Fibroblast of lung (primary cell): ENCODE measurements at regions not wholly inside any gene's neighbourhood (a gene's known extent, or its start where the extent isn't known, plus 50 kb on each side); places are given as distances from the start of the nearest gene placed in this dataset.

Source experiments
- DNase-seq, 2 donors: peaks; one replicate each; pipeline versions ENCODE4 v3.0.0 to v3.0.0-alpha.2; 2010; ENCODE audit warnings: low read depth in 2 of 2
- H2AFZ ChIP-seq: 2 replicates; pipeline ENCODE4 v1.5.1; 2012; ENCODE audit warnings: low read length, control low read depth, inconsistent platforms
- H3K27ac ChIP-seq: 2 replicates; pipeline ENCODE4 v1.5.1; 2011; ENCODE audit warnings: low read length, control low read depth; ENCODE audit not compliant: insufficient read depth
- H3K27me3 ChIP-seq: 2 replicates; pipeline ENCODE4 v1.5.1; 2011; ENCODE audit warnings: mild to moderate bottlenecking, low read length; ENCODE audit not compliant: control insufficient read depth, insufficient read depth
- H3K36me3 ChIP-seq: 2 replicates; pipeline ENCODE4 v1.5.1; 2011; ENCODE audit warnings: low read length; ENCODE audit not compliant: control insufficient read depth, insufficient read depth
- H3K4me1 ChIP-seq: 2 replicates; pipeline ENCODE4 v1.5.1; 2011; ENCODE audit warnings: low read length; ENCODE audit not compliant: control insufficient read depth, insufficient read depth; ENCODE audit errors: extremely low read depth
- H3K4me2 ChIP-seq: 2 replicates; pipeline ENCODE4 v1.5.1; 2011; ENCODE audit warnings: low read length, control low read depth; ENCODE audit not compliant: insufficient read depth; ENCODE audit errors: extremely low read depth
- H3K4me3 ChIP-seq, 4 experiments: fragments of 200-600 bp in 1 of 4; sonication (generic) in 1 of 4; replicated peaks in 1 of 4; 2 replicates each; pipeline ENCODE4 v1.5.1; 2011 to 2016; ENCODE audit warnings: low read length in 4 of 4, low read depth in 3 of 4, mild to moderate bottlenecking in 3 of 4, control low read depth in 2 of 4, inconsistent platforms in 1 of 4, mixed read lengths in 1 of 4; ENCODE audit not compliant: insufficient read depth in 1 of 4; ENCODE audit errors: control extremely low read depth in 1 of 4
- H3K79me2 ChIP-seq: 2 replicates; pipeline ENCODE4 v1.5.1; 2012; ENCODE audit warnings: mild to moderate bottlenecking, low read length, inconsistent platforms; ENCODE audit not compliant: control insufficient read depth, insufficient read depth
- H3K9ac ChIP-seq: 2 replicates; pipeline ENCODE4 v1.5.1; 2011; ENCODE audit warnings: mild to moderate bottlenecking, low read length, control low read depth; ENCODE audit not compliant: insufficient read depth
- H3K9me3 ChIP-seq: 2 replicates; pipeline ENCODE4 v1.5.1; 2012; ENCODE audit warnings: low read depth, low read length; ENCODE audit not compliant: control insufficient read depth, insufficient read depth
- H4K20me1 ChIP-seq: 2 replicates; pipeline ENCODE4 v1.5.1; 2011; ENCODE audit warnings: low read length; ENCODE audit not compliant: control insufficient read depth, insufficient read depth; ENCODE audit errors: extremely low read depth
- EZH2 ChIP-seq: IDR thresholded peaks from 2 replicates; pipeline ENCODE4 v1.5.1; 2012; ENCODE audit warnings: low read length, control low read depth, mild to moderate bottlenecking; ENCODE audit errors: missing control alignments
- TF ChIP-seq, protein P1 (sequence below), 2 donors: IDR thresholded peaks in 1 of 2; conservative IDR thresholded peaks in 1 of 2; 1 replicate in 1 of 2; 2 replicates in 1 of 2; pipeline ENCODE4 v1.5.1; 2011 to 2012; ENCODE audit warnings: low read length in 2 of 2, control low read depth in 1 of 2, inconsistent platforms in 1 of 2, low read depth in 1 of 2, mild to moderate bottlenecking in 1 of 2

DNA sequence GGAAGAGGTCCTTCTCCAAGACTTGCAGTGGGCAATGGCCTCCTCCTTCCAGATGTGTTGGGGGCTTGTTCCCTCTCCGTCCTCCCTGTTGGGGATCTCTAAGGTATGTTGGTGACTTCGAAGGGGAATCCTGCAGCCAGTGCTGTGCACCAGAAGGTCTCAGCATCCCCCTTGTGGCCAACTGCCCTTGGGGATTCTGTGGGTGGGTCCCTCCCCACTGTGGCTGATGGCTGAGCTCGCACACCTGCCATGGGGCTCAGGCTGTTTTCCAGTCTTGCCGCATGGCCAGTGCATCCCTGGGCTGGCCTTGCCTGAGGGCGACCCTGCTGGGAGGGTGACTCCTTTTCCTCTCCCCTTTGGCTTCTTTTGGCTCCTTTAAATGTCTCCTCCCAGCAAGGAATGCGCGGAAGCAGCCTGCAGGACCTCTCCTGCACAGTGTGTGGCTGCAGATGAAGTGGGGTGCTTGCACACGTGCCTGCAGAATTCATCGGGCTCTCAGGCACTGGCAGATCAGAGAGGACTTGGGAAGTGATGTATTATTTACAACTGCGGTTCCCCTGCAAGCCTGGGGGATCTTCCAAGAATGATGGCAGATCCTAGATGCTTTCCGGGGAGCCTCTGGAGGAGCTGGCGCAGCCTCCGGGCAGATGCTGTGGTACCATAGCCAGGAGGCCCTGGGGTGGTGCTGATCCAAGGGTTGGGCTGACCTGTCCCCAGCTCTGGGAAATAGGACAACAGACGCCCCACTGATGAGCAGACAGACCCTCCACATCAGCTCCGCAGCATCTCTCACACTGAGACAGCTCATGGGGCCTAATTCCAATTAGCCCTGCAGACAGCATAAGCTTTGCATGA lies 410.0 kb downstream of the TCERG1L start:
- Histone ChIP-seq H3K4me3 (no peak overlapping the region), H3K9me3 (no peaks in the 10 kb centered on the region), H3K4me2 (no peak overlapping the region), H3K9ac (no peak overlapping the region), H4K20me1 (no peaks in the 10 kb centered on the region), H3K27me3 (no peaks in the 10 kb centered on the region), H3K36me3 (no peaks in the 10 kb centered on the region), H3K79me2 (no peaks in the 10 kb centered on the region), H3K27ac (no peak overlapping the region), H2AFZ (no peak overlapping the region), H3K4me1 (no peaks in the 10 kb centered on the region)
- DNase-seq = no peak
- no peak for TF ChIP-seq EZH2
- TF ChIP-seq, protein P1, sequence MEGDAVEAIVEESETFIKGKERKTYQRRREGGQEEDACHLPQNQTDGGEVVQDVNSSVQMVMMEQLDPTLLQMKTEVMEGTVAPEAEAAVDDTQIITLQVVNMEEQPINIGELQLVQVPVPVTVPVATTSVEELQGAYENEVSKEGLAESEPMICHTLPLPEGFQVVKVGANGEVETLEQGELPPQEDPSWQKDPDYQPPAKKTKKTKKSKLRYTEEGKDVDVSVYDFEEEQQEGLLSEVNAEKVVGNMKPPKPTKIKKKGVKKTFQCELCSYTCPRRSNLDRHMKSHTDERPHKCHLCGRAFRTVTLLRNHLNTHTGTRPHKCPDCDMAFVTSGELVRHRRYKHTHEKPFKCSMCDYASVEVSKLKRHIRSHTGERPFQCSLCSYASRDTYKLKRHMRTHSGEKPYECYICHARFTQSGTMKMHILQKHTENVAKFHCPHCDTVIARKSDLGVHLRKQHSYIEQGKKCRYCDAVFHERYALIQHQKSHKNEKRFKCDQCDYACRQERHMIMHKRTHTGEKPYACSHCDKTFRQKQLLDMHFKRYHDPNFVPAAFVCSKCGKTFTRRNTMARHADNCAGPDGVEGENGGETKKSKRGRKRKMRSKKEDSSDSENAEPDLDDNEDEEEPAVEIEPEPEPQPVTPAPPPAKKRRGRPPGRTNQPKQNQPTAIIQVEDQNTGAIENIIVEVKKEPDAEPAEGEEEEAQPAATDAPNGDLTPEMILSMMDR (conservative IDR thresholded peaks at IDR 0.05 in 1 of 2, IDR thresholded peaks at IDR 0.05 in 1 of 2; ENCODE audit: low read depth in 1 of 2, low read length in 2 of 2) = no peak

DNA sequence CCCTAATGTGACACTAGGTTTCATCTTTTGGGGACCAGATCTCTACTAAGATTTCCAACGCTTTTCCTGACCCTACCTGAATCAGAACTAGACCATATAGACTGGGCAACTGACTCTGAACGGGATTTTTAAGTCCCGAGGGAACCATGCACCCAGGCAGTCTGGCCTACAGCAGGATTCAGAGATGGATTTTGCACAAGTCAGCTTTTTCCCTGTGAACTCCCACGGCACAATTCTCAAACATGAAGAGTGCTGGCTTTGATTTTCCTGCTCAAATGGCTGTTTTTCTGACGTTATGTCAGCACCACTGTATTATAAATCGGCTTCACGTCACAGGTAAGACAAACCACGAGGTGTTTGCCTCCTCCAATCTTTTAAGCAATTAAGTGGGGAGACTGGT lies 409.1 kb downstream of the TCERG1L start:
- H3K79me2 ChIP-seq = no peaks in the 10 kb centered on the region
- H3K4me2 ChIP-seq = no peak overlapping the region
- no peaks in the 10 kb centered on the region for H3K36me3 ChIP-seq
- H3K4me3 ChIP-seq = no peak overlapping the region
- no peaks in the 10 kb centered on the region for H3K27me3 ChIP-seq
- no peak overlapping the region for H2AFZ ChIP-seq
- no peak for DNase-seq
- no peaks in the 10 kb centered on the region for H4K20me1 ChIP-seq
- TF ChIP-seq EZH2 = no peak
- TF ChIP-seq, protein P1 (conservative IDR thresholded peaks at IDR 0.05 in 1 of 2, IDR thresholded peaks at IDR 0.05 in 1 of 2; ENCODE audit: low read depth in 1 of 2, low read length in 2 of 2) = no peak
- H3K9ac ChIP-seq = no peak overlapping the region
- no peak overlapping the region for H3K27ac ChIP-seq
- no peaks in the 10 kb centered on the region for H3K9me3 ChIP-seq
- no peaks in the 10 kb centered on the region for H3K4me1 ChIP-seq

DNA sequence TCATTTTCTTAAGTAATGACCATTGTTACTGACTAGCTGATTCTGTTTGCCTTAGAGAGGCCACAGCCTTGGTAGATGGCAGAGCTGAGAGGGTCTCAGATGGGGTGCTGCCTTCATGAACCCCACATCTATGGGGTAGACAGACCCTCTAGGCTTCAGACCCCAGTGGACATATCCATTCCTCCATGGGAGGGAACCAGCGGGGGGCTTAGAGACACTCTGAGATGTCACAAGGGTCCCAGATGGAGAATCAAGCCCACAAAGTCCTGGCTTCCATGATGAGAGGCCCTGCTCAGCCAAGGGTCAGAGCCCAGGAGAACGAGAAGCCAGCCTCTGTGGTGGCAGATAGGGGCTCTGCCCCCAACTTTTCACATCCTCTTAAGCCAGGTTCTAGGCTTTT lies 408.6 kb downstream of the TCERG1L start:
- H3K4me2 ChIP-seq = no peak overlapping the region
- no peak overlapping the region for H3K4me3 ChIP-seq
- H3K27ac ChIP-seq = no peak overlapping the region
- H3K9me3 ChIP-seq = no peaks in the 10 kb centered on the region
- no peak overlapping the region for H3K9ac ChIP-seq
- H3K4me1 ChIP-seq = no peaks in the 10 kb centered on the region
- no peak for TF ChIP-seq EZH2
- TF ChIP-seq, protein P1 (conservative IDR thresholded peaks at IDR 0.05 in 1 of 2, IDR thresholded peaks at IDR 0.05 in 1 of 2; ENCODE audit: low read depth in 1 of 2, low read length in 2 of 2) = no peak
- H3K36me3 ChIP-seq = no peaks in the 10 kb centered on the region
- H3K27me3 ChIP-seq = no peaks in the 10 kb centered on the region
- no peaks in the 10 kb centered on the region for H4K20me1 ChIP-seq
- DNase-seq = no peak
- no peaks in the 10 kb centered on the region for H3K79me2 ChIP-seq
- no peak overlapping the region for H2AFZ ChIP-seq
